ENCODE measurements at regions not wholly inside any gene's neighbourhood (a gene's known extent, or its start where the extent isn't known, plus 50 kb on each side); places are given as distances from the start of the nearest gene placed in this dataset.

- H3K36me3 ChIP-seq (ENCODE audit: control insufficient read depth in 2 of 2, insufficient read depth in 2 of 2, low read length in 1 of 2): no peaks in the 10 kb centered on the region
- H3K4me1 ChIP-seq (ENCODE audit: control insufficient read depth in 2 of 2, insufficient read depth in 2 of 2, low read length in 2 of 2): no peaks in the 10 kb centered on the region
- no peaks in the 10 kb centered on the region for H3K27me3 ChIP-seq (ENCODE audit: control insufficient read depth in 2 of 2, insufficient read depth in 1 of 2, low read length in 1 of 2)
- no peak overlapping the region for H3K27ac ChIP-seq (ENCODE audit: low read depth in 1 of 2, low read length in 1 of 2)
- 96% methylated on average over 7 of the region's 7 CpGs for WGBS
- DNase-seq (ENCODE audit: low read depth in 6 of 9, low spot score in 9 of 9): no peak
- H3K9me3 ChIP-seq (ENCODE audit: control insufficient read depth in 2 of 2, insufficient read depth in 1 of 2, low read length in 1 of 2): peaks cover 0 to 6% of the 10 kb centered on the region in 2 donors
- no peak overlapping the region for H3K4me3 ChIP-seq (ENCODE audit: low read length in 2 of 2)
Observed at GRCh38 chr4:185888676-185889075, 76.7 kb upstream of the SORBS2 start.

- WGBS: 98% methylated on average over 4 of the region's 4 CpGs
- Histone ChIP-seq H3K4me3 (ENCODE audit: low read length in 2 of 2) (no peak overlapping the region), H3K4me1 (ENCODE audit: control insufficient read depth in 2 of 2, insufficient read depth in 2 of 2, low read length in 2 of 2) (no peaks in the 10 kb centered on the region), H3K9me3 (ENCODE audit: control insufficient read depth in 2 of 2, insufficient read depth in 1 of 2, low read length in 1 of 2) (peaks cover 0 to 6% of the 10 kb centered on the region in 2 donors), H3K27me3 (ENCODE audit: control insufficient read depth in 2 of 2, insufficient read depth in 1 of 2, low read length in 1 of 2) (no peaks in the 10 kb centered on the region), H3K27ac (ENCODE audit: low read depth in 1 of 2, low read length in 1 of 2) (no peak overlapping the region), H3K36me3 (ENCODE audit: control insufficient read depth in 2 of 2, insufficient read depth in 2 of 2, low read length in 1 of 2) (no peaks in the 10 kb centered on the region)
- no peak for DNase-seq (ENCODE audit: low read depth in 6 of 9, low spot score in 9 of 9)
Observed at GRCh38 chr4:185889585-185889984, 77.6 kb upstream of the SORBS2 start.

GRCh38 chr4:185890196-185890595, 78.2 kb upstream of the SORBS2 start:
- no peaks in the 10 kb centered on the region for H3K27me3 ChIP-seq (ENCODE audit: control insufficient read depth in 2 of 2, insufficient read depth in 1 of 2, low read length in 1 of 2)
- no peak for DNase-seq (ENCODE audit: low read depth in 6 of 9, low spot score in 9 of 9)
- H3K36me3 ChIP-seq (ENCODE audit: control insufficient read depth in 2 of 2, insufficient read depth in 2 of 2, low read length in 1 of 2): no peaks in the 10 kb centered on the region
- no peak overlapping the region for H3K4me3 ChIP-seq (ENCODE audit: low read length in 2 of 2)
- WGBS: 98% methylated on average over 5 of the region's 5 CpGs
- H3K27ac ChIP-seq (ENCODE audit: low read depth in 1 of 2, low read length in 1 of 2): no peak overlapping the region
- peaks cover 0 to 6% of the 10 kb centered on the region in 2 donors for H3K9me3 ChIP-seq (ENCODE audit: control insufficient read depth in 2 of 2, insufficient read depth in 1 of 2, low read length in 1 of 2)
- no peaks in the 10 kb centered on the region for H3K4me1 ChIP-seq (ENCODE audit: control insufficient read depth in 2 of 2, insufficient read depth in 2 of 2, low read length in 2 of 2)

GRCh38 chr4:185892165-185892564, 80.2 kb upstream of the SORBS2 start:
- no peak overlapping the region for H3K27ac ChIP-seq (ENCODE audit: low read depth in 1 of 2, low read length in 1 of 2)
- H3K27me3 ChIP-seq (ENCODE audit: control insufficient read depth in 2 of 2, insufficient read depth in 1 of 2, low read length in 1 of 2): no peaks in the 10 kb centered on the region
- no peak overlapping the region for H3K4me3 ChIP-seq (ENCODE audit: low read length in 2 of 2)
- no peak for DNase-seq (ENCODE audit: low read depth in 6 of 9, low spot score in 9 of 9)
- 91% methylated on average over 2 of the region's 2 CpGs for WGBS
- H3K36me3 ChIP-seq (ENCODE audit: control insufficient read depth in 2 of 2, insufficient read depth in 2 of 2, low read length in 1 of 2): no peaks in the 10 kb centered on the region
- H3K9me3 ChIP-seq (ENCODE audit: control insufficient read depth in 2 of 2, insufficient read depth in 1 of 2, low read length in 1 of 2): peaks cover 0 to 6% of the 10 kb centered on the region in 2 donors
- H3K4me1 ChIP-seq (ENCODE audit: control insufficient read depth in 2 of 2, insufficient read depth in 2 of 2, low read length in 2 of 2): peaks cover 0 to 6% of the 10 kb centered on the region in 2 donors

- H3K9me3 ChIP-seq (ENCODE audit: control insufficient read depth in 2 of 2, insufficient read depth in 1 of 2, low read length in 1 of 2): peaks cover 0 to 3% of the 10 kb centered on the region in 2 donors
- H3K27me3 ChIP-seq (ENCODE audit: control insufficient read depth in 2 of 2, insufficient read depth in 1 of 2, low read length in 1 of 2): no peaks in the 10 kb centered on the region
- H3K4me1 ChIP-seq (ENCODE audit: control insufficient read depth in 2 of 2, insufficient read depth in 2 of 2, low read length in 2 of 2): peaks cover 0 to 6% of the 10 kb centered on the region in 2 donors
- no peak overlapping the region for H3K27ac ChIP-seq (ENCODE audit: low read depth in 1 of 2, low read length in 1 of 2)
- no peak for DNase-seq (ENCODE audit: low read depth in 6 of 9, low spot score in 9 of 9)
- WGBS: 96% methylated on average over 4 of the region's 4 CpGs
- no peak overlapping the region for H3K4me3 ChIP-seq (ENCODE audit: low read length in 2 of 2)
- H3K36me3 ChIP-seq (ENCODE audit: control insufficient read depth in 2 of 2, insufficient read depth in 2 of 2, low read length in 1 of 2): no peaks in the 10 kb centered on the region
Observed at GRCh38 chr4:185893500-185893899, 81.5 kb upstream of the SORBS2 start.

- H3K27me3 ChIP-seq (ENCODE audit: control insufficient read depth in 2 of 2, insufficient read depth in 1 of 2, low read length in 1 of 2): no peaks in the 10 kb centered on the region
- H3K9me3 ChIP-seq (ENCODE audit: control insufficient read depth in 2 of 2, insufficient read depth in 1 of 2, low read length in 1 of 2): no peaks in the 10 kb centered on the region
- no peaks in the 10 kb centered on the region for H3K36me3 ChIP-seq (ENCODE audit: control insufficient read depth in 2 of 2, insufficient read depth in 2 of 2, low read length in 1 of 2)
- WGBS: 94% methylated on average over 4 of the region's 4 CpGs
- no peak overlapping the region for H3K27ac ChIP-seq (ENCODE audit: low read depth in 1 of 2, low read length in 1 of 2)
- DNase-seq (ENCODE audit: low read depth in 6 of 9, low spot score in 9 of 9): no peak
- H3K4me3 ChIP-seq (ENCODE audit: low read length in 2 of 2): no peak overlapping the region
- peaks cover 0 to 7% of the 10 kb centered on the region in 2 donors for H3K4me1 ChIP-seq (ENCODE audit: control insufficient read depth in 2 of 2, insufficient read depth in 2 of 2, low read length in 2 of 2)
Observed at GRCh38 chr4:185894481-185894880, 82.5 kb upstream of the SORBS2 start.

- Histone ChIP-seq H3K27ac (ENCODE audit: low read depth in 1 of 2, low read length in 1 of 2) (no peak overlapping the region), H3K36me3 (ENCODE audit: control insufficient read depth in 2 of 2, insufficient read depth in 2 of 2, low read length in 1 of 2) (no peaks in the 10 kb centered on the region), H3K27me3 (ENCODE audit: control insufficient read depth in 2 of 2, insufficient read depth in 1 of 2, low read length in 1 of 2) (no peaks in the 10 kb centered on the region), H3K9me3 (ENCODE audit: control insufficient read depth in 2 of 2, insufficient read depth in 1 of 2, low read length in 1 of 2) (no peaks in the 10 kb centered on the region), H3K4me1 (ENCODE audit: control insufficient read depth in 2 of 2, insufficient read depth in 2 of 2, low read length in 2 of 2) (peaks cover 0 to 9% of the 10 kb centered on the region in 2 donors), H3K4me3 (ENCODE audit: low read length in 2 of 2) (no peak overlapping the region)
- DNase-seq (ENCODE audit: low read depth in 6 of 9, low spot score in 9 of 9): no peak
- WGBS: 98% methylated on average over 14 of the region's 14 CpGs
Observed at GRCh38 chr4:185895351-185895750, 83.4 kb upstream of the SORBS2 start.

GRCh38 chr4:185895866-185896265, 83.9 kb upstream of the SORBS2 start:
- no peak overlapping the region for H3K4me3 ChIP-seq (ENCODE audit: low read length in 2 of 2)
- H3K4me1 ChIP-seq (ENCODE audit: control insufficient read depth in 2 of 2, insufficient read depth in 2 of 2, low read length in 2 of 2): peaks cover 0 to 9% of the 10 kb centered on the region in 2 donors
- H3K27ac ChIP-seq (ENCODE audit: low read depth in 1 of 2, low read length in 1 of 2): no peak overlapping the region
- WGBS: 97% methylated on average over 3 of the region's 3 CpGs
- no peaks in the 10 kb centered on the region for H3K9me3 ChIP-seq (ENCODE audit: control insufficient read depth in 2 of 2, insufficient read depth in 1 of 2, low read length in 1 of 2)
- DNase-seq (ENCODE audit: low read depth in 6 of 9, low spot score in 9 of 9): no peak
- no peaks in the 10 kb centered on the region for H3K27me3 ChIP-seq (ENCODE audit: control insufficient read depth in 2 of 2, insufficient read depth in 1 of 2, low read length in 1 of 2)
- no peaks in the 10 kb centered on the region for H3K36me3 ChIP-seq (ENCODE audit: control insufficient read depth in 2 of 2, insufficient read depth in 2 of 2, low read length in 1 of 2)

GRCh38 chr4:185896817-185897488, 85.0 kb upstream of the SORBS2 start:
- 54% methylated on average over 11 of the region's 11 CpGs for WGBS

More at GRCh38 chr4:185896817-185897488, 85.0 kb upstream of the SORBS2 start:
- Histone ChIP-seq H3K9me3 (ENCODE audit: control insufficient read depth in 2 of 2, insufficient read depth in 1 of 2, low read length in 1 of 2) (no peaks in the 10 kb centered on the region), H3K36me3 (ENCODE audit: control insufficient read depth in 2 of 2, insufficient read depth in 2 of 2, low read length in 1 of 2) (no peaks in the 10 kb centered on the region), H3K4me3 (ENCODE audit: low read length in 2 of 2) (no peak overlapping the region), H3K27ac (ENCODE audit: low read depth in 1 of 2, low read length in 1 of 2) (no peak overlapping the region), H3K27me3 (ENCODE audit: control insufficient read depth in 2 of 2, insufficient read depth in 1 of 2, low read length in 1 of 2) (no peaks in the 10 kb centered on the region), H3K4me1 (ENCODE audit: control insufficient read depth in 2 of 2, insufficient read depth in 2 of 2, low read length in 2 of 2) (peaks cover 0 to 9% of the 10 kb centered on the region in 2 donors)
- peak in 3 of 9 donors; percentile 21 to 41 (median 21) for DNase-seq (ENCODE audit: low read depth in 6 of 9, low spot score in 9 of 9)

All from thymus (tissue), 11 donors.